Thyroid gland (tissue), 4 donors: ENCODE measurements at regions not wholly inside any gene's neighbourhood (a gene's known extent, or its start where the extent isn't known, plus 50 kb on each side); places are given as distances from the start of the nearest gene placed in this dataset.

Experiments used
- POLR2A ChIP-seq, 2 donors: fragments of 450-650 bp; IDR thresholded peaks; one replicate each; pipeline ENCODE4 v1.6.1; 2017; ENCODE audit warnings: antibody characterized with exemption in 2 of 2, mild to moderate bottlenecking in 2 of 2, moderate library complexity in 1 of 2
- TF ChIP-seq, protein P1 (sequence below), 6 experiments: fragments of 200-600 bp in 3 of 6; fragments of 450-650 bp in 3 of 6; sonication (generic) in 3 of 6; IDR thresholded peaks; one replicate each; pipeline ENCODE4 v1.5.1; 2016 to 2019; ENCODE audit warnings: antibody characterized with exemption in 6 of 6, mild to moderate bottlenecking in 2 of 6, inconsistent platforms in 1 of 6, moderate library complexity in 1 of 6

DNA sequence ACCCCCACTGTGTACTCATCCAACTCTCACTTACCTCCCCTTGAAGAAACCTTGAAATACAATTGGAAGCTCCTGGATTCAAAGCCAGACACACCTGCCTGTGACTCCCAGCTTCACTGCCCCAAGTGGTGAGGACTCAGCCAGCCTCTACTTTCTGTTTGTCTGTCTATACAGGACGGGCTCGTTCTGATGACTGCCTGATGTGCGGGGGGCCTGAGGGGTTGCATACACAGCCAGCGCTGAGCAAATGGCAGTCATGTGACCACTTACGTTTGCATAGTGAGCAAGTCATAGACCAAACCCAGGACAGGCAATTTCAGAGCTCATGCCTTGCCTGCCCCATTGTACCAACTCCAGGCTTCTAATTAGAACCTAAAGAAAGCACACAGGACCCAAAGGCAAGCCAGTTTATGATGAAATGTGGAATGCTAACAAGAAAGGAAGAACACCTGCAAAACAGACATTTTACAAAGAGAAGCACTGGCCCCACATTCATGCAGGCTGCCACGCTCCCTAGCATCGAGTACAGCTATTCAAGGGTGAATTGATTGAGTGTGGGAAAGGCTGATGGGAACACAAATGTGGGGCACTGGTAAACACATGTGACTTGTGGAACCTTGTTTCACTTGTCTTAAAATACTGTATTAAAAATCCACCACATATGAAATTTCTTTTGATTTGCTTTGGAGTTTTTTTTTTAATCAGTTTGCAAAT, 137.8 kb downstream of the LNPK start:
- TF ChIP-seq, protein P1, sequence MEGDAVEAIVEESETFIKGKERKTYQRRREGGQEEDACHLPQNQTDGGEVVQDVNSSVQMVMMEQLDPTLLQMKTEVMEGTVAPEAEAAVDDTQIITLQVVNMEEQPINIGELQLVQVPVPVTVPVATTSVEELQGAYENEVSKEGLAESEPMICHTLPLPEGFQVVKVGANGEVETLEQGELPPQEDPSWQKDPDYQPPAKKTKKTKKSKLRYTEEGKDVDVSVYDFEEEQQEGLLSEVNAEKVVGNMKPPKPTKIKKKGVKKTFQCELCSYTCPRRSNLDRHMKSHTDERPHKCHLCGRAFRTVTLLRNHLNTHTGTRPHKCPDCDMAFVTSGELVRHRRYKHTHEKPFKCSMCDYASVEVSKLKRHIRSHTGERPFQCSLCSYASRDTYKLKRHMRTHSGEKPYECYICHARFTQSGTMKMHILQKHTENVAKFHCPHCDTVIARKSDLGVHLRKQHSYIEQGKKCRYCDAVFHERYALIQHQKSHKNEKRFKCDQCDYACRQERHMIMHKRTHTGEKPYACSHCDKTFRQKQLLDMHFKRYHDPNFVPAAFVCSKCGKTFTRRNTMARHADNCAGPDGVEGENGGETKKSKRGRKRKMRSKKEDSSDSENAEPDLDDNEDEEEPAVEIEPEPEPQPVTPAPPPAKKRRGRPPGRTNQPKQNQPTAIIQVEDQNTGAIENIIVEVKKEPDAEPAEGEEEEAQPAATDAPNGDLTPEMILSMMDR (IDR thresholded peaks at IDR 0.05): no peak
- TF ChIP-seq POLR2A (IDR thresholded peaks at IDR 0.05): no peak
